A549 (cell line): ENCODE measurements at regions not wholly inside any gene's neighbourhood (a gene's known extent, or its start where the extent isn't known, plus 50 kb on each side); places are given as distances from the start of the nearest gene placed in this dataset.

Experiments used
- ATAC-seq, 2 experiments: fragments of 200-7000 bp in 1 of 2; fragments of >200 bp in 1 of 2; cut with Nextera tagmentation in 1 of 2; cut with Tn5 transposase in 1 of 2; 3 replicates each; pipeline versions ENCODE4 v1.8.0 to v1.9.1; 2018 to 2020; ENCODE audit warnings: mild to moderate bottlenecking in 1 of 2, moderate library complexity in 1 of 2
- CTCF ChIA-PET: fragments of 300-600 bp; sonication (Branson Sonifier 250); formaldehyde crosslinking; extraction: SDS; loops from one replicate; lab custom pipeline; 2021; ENCODE audit warnings: antibody characterized with exemption, inconsistent platforms; lab: Yijun Ruan, JAX
- POLR2A ChIA-PET: fragments of 350-600 bp; formaldehyde crosslinking; extraction: SDS; loops from one replicate; lab custom pipeline; 2021; ENCODE audit warnings: antibody characterized with exemption, inconsistent platforms; lab: Yijun Ruan, JAX
- DNase-seq, 2 experiments: peaks; one replicate each; pipeline versions ENCODE4 v3.0.0 to v3.0.0-alpha.2; 2011 to 2016; ENCODE audit warnings: low read depth in 1 of 2, low spot score in 1 of 2
- FAIRE-seq: peaks from 2 replicates; lab custom pipeline; 2011; peaks lifted over from hg19 to GRCh38; lab: Jason Lieb, UNC
- H3K27ac ChIP-seq, 2 experiments: fragments of >200 bp; sonication (Bioruptor Twin); formaldehyde crosslinking; 3 replicates each; pipeline ENCODE4 v1.5.1; 2016 to 2017
- H3K4me1 ChIP-seq: fragments of >200 bp; sonication (Bioruptor Twin); formaldehyde crosslinking; 3 replicates; pipeline ENCODE4 v1.6.1; 2016
- H3K4me2 ChIP-seq: fragments of >200 bp; sonication (Bioruptor Twin); formaldehyde crosslinking; 3 replicates; pipeline ENCODE4 v1.6.1; 2016
- H3K4me3 ChIP-seq: fragments of >200 bp; sonication (Bioruptor Twin); formaldehyde crosslinking; 3 replicates; pipeline ENCODE4 v1.5.1; 2016
- H3K9me3 ChIP-seq: fragments of >200 bp; sonication (Bioruptor Twin); formaldehyde crosslinking; 3 replicates; pipeline ENCODE4 v1.6.1; 2016
- CHD2 ChIP-seq: fragments of 150-350 bp; IDR thresholded peaks from 2 replicates; pipeline ENCODE4 v1.6.1; 2014; ENCODE audit warnings: low read length; ENCODE audit not compliant: partially characterized antibody
- CTCF ChIP-seq: fragments of >200 bp; sonication (Bioruptor Twin); formaldehyde crosslinking; IDR thresholded peaks from 3 replicates; pipeline ENCODE4 v1.5.1; 2016
- EHF ChIP-seq: fragments of 250-450 bp; sonication (Bioruptor Pico); IDR thresholded peaks from 2 replicates; pipeline ENCODE4 v1.5.0; 2020; ENCODE audit warnings: mild to moderate bottlenecking
- FOSB ChIP-seq: fragments of 250-450 bp; sonication (Bioruptor Pico); IDR thresholded peaks from 2 replicates; pipeline ENCODE4 v1.5.0; 2020; ENCODE audit warnings: mild to moderate bottlenecking, moderate library complexity
- HES2 ChIP-seq: fragments of >200 bp; sonication (Bioruptor Twin); formaldehyde crosslinking; IDR thresholded peaks from 2 replicates; pipeline ENCODE4 v1.6.1; 2016
- HEYL ChIP-seq: fragments of 250-450 bp; sonication (Bioruptor Pico); IDR thresholded peaks from 2 replicates; pipeline ENCODE4 v1.8.0; 2021; ENCODE audit warnings: mild to moderate bottlenecking, moderate library complexity
- HMGXB4 ChIP-seq: fragments of 250-450 bp; sonication (Bioruptor Pico); IDR thresholded peaks from 2 replicates; pipeline ENCODE4 v1.5.0; 2021; ENCODE audit warnings: mild to moderate bottlenecking, moderate library complexity, borderline replicate concordance
- HOXB13 ChIP-seq: fragments of 250-450 bp; sonication (Bioruptor Pico); IDR thresholded peaks from 2 replicates; pipeline ENCODE4 v1.5.0; 2020; ENCODE audit warnings: low read depth, mild to moderate bottlenecking, moderate library complexity
- HOXB5 ChIP-seq: fragments of 250-450 bp; sonication (Bioruptor Pico); IDR thresholded peaks from 2 replicates; pipeline ENCODE4 v1.5.0; 2020; ENCODE audit warnings: mild to moderate bottlenecking, moderate library complexity
- JUN ChIP-seq, 2 experiments: fragments of >200 bp; sonication (Bioruptor Twin); formaldehyde crosslinking; IDR thresholded peaks; 2 replicates in 1 of 2; 3 replicates in 1 of 2; pipeline ENCODE4 v1.6.1; 2016 to 2017
- JUNB ChIP-seq: fragments of >200 bp; sonication (Bioruptor Twin); formaldehyde crosslinking; IDR thresholded peaks from 2 replicates; pipeline ENCODE4 v1.6.1; 2016
- MAX ChIP-seq: IDR thresholded peaks from 2 replicates; pipeline ENCODE4 v1.6.1; 2012
- NFE2L2 ChIP-seq: fragments of 150-350 bp; conservative IDR thresholded peaks from 2 replicates; pipeline ENCODE4 v1.6.1; 2014; ENCODE audit warnings: low read length
- NPAS2 ChIP-seq: fragments of 250-450 bp; sonication (Bioruptor Pico); IDR thresholded peaks from 2 replicates; pipeline ENCODE4 v1.8.0; 2022; ENCODE audit warnings: mild to moderate bottlenecking, moderate library complexity, borderline replicate concordance
- NR3C1 ChIP-seq: fragments of >200 bp; sonication (Bioruptor Twin); formaldehyde crosslinking; IDR thresholded peaks from 3 replicates; pipeline ENCODE4 v1.6.1; 2017
- RAD21 ChIP-seq, 2 experiments: fragments of >200 bp in 1 of 2; sonication (Bioruptor Twin) in 1 of 2; formaldehyde crosslinking in 1 of 2; IDR thresholded peaks in 1 of 2; conservative IDR thresholded peaks in 1 of 2; 2 replicates in 1 of 2; 3 replicates in 1 of 2; pipeline ENCODE4 v1.6.1; 2012 to 2018; ENCODE audit warnings: inconsistent platforms in 1 of 2
- RCOR1 ChIP-seq: fragments of 150-350 bp; IDR thresholded peaks from 2 replicates; pipeline ENCODE4 v1.6.1; 2014; ENCODE audit warnings: antibody characterized with exemption, low read length, low read depth
- REST ChIP-seq: fragments of 200-600 bp; sonication (generic); IDR thresholded peaks from 2 replicates; pipeline ENCODE4 v1.6.1; 2016; ENCODE audit warnings: antibody characterized with exemption, mild to moderate bottlenecking, moderate library complexity
- RNF2 ChIP-seq: fragments of 200-600 bp; sonication (generic); IDR thresholded peaks from 2 replicates; pipeline ENCODE4 v1.6.1; 2016; ENCODE audit warnings: low read depth, mild to moderate bottlenecking, antibody characterized with exemption, moderate library complexity, borderline replicate concordance
- TFCP2L1 ChIP-seq: fragments of 250-450 bp; sonication (Bioruptor Pico); IDR thresholded peaks from 2 replicates; pipeline ENCODE4 v1.5.0; 2021; ENCODE audit warnings: mild to moderate bottlenecking
- ZC3H11A ChIP-seq: fragments of 450-650 bp; IDR thresholded peaks from 2 replicates; pipeline ENCODE4 v1.6.1; 2014; ENCODE audit warnings: antibody characterized with exemption, mild to moderate bottlenecking
- WGBS: methylation state at CpG from one replicate; pipeline ENCODE4 v1.1.6; 2017; ENCODE audit errors: missing lambda C conversion rate; 5-methylcytosine and 5-hydroxymethylcytosine counted together

GRCh38 chr16:49003022-49003421 lies 278.6 kb downstream of the CBLN1 start:
- FAIRE-seq (no peak), DNase-seq (no peak), ATAC-seq (no peak)
- no peak overlapping the region for H3K4me2 ChIP-seq
- ChIA-PET CTCF (no interaction called here), POLR2A (no interaction called here)
- TF ChIP-seq CHD2 = no peak
- no peak for TF ChIP-seq FOSB
- no peak for TF ChIP-seq JUN (IDR thresholded peaks at IDR 0.05)
- TF ChIP-seq HMGXB4 (CRISPR knock-in tag) = no peak
- TF ChIP-seq RNF2 = no peak
- TF ChIP-seq NFE2L2 = no peak
- no peak for TF ChIP-seq NR3C1
- no peak for TF ChIP-seq NPAS2 (CRISPR knock-in tag)
- TF ChIP-seq ZC3H11A = no peak
- no peak for TF ChIP-seq HEYL (CRISPR knock-in tag)
- no peak for TF ChIP-seq RCOR1
- no peak for TF ChIP-seq HOXB5 (CRISPR knock-in tag)
- H3K9me3 ChIP-seq = no peaks in the 10 kb centered on the region
- 4% methylated on average over 2 of the region's 2 CpGs for WGBS
- no peak overlapping the region for H3K27ac ChIP-seq
- no peak overlapping the region for H3K4me3 ChIP-seq
- no peaks in the 10 kb centered on the region for H3K4me1 ChIP-seq

GRCh38 chr16:49000594-49000993 lies 281.0 kb downstream of the CBLN1 start:
- no peak overlapping the region for H3K4me3 ChIP-seq
- POLR2A ChIA-PET = no interaction called here
- no peak for DNase-seq

GRCh38 chr16:48999508-48999907 lies 282.1 kb downstream of the CBLN1 start:
- Histone ChIP-seq H3K4me1 (no peaks in the 10 kb centered on the region), H3K27ac (no peak overlapping the region), H3K4me3 (no peak overlapping the region), H3K9me3 (no peaks in the 10 kb centered on the region), H3K4me2 (no peak overlapping the region)
- FAIRE-seq (no peak), DNase-seq (no peak), ATAC-seq (no peak)
- POLR2A ChIA-PET = no interaction called here
- 21% methylated on average over 5 of the region's 5 CpGs for WGBS
- CTCF ChIA-PET = interaction anchor here (1.6 kb wide), 1 partner anchor 11 kb away, joined by 5 read pairs; no protein-coding TSS in a partner anchor
- TF ChIP-seq MAX = no peak
- no peak for TF ChIP-seq NPAS2 (CRISPR knock-in tag)
- no peak for TF ChIP-seq HEYL (CRISPR knock-in tag)
- TF ChIP-seq TFCP2L1 (CRISPR knock-in tag) = no peak
- no peak for TF ChIP-seq REST
- TF ChIP-seq JUNB = no peak
- no peak for TF ChIP-seq HES2
- no peak for TF ChIP-seq HMGXB4 (CRISPR knock-in tag)
- TF ChIP-seq EHF (CRISPR knock-in tag) = no peak
- no peak for TF ChIP-seq JUN (IDR thresholded peaks at IDR 0.05)
- no peak for TF ChIP-seq RCOR1

More at GRCh38 chr16:49000594-49000993, 281.0 kb downstream of the CBLN1 start:
- no peak for FAIRE-seq
- TF ChIP-seq NFE2L2 = no peak
- peak; percentile 34; the same call in 2 of the 3 replicates for TF ChIP-seq CTCF
- no peak for TF ChIP-seq HOXB13
- peak in 1 of 2 experiments; percentile 26; a peak in 1 of 5 replicates for TF ChIP-seq RAD21 (conservative IDR thresholded peaks at IDR 0.05 in 1 of 2, IDR thresholded peaks at IDR 0.05 in 1 of 2)
- Histone ChIP-seq H3K9me3 (no peaks in the 10 kb centered on the region), H3K4me1 (no peaks in the 10 kb centered on the region), H3K27ac (no peak overlapping the region), H3K4me2 (no peak overlapping the region)
- ATAC-seq = no peak
- CTCF ChIA-PET = no interaction called here
- 23% methylated on average over 9 of the region's 10 CpGs for WGBS
